ENCODE measurements at regions not wholly inside any gene's neighbourhood (a gene's known extent, or its start where the extent isn't known, plus 50 kb on each side); places are given as distances from the start of the nearest gene placed in this dataset.

GRCh38 chr12:28885928-28886327 is 263.1 kb upstream of the FAR2 start:
- TF ChIP-seq CBX3 (IDR thresholded peaks at IDR 0.05; ENCODE audit: borderline replicate concordance, low read depth) (no peak), POLR2A (IDR thresholded peaks at IDR 0.05; ENCODE audit: low read depth, low read length) (no peak), CEBPB (IDR thresholded peaks at IDR 0.05; ENCODE audit: borderline replicate concordance in 1 of 2, low read depth in 2 of 2, low read length in 2 of 2) (no peak), SPI1 (IDR thresholded peaks at IDR 0.05; ENCODE audit: borderline replicate concordance, insufficient read depth, low read depth, low read length) (no peak), EZH2 (IDR thresholded peaks at IDR 0.05; ENCODE audit: borderline replicate concordance, control insufficient read depth, low read depth, low read length) (no peak), MEF2A (IDR thresholded peaks at IDR 0.05; ENCODE audit: insufficient read depth, low read depth, low read length) (no peak)
